Body of pancreas (tissue), 4 donors: ENCODE measurements at regions not wholly inside any gene's neighbourhood (a gene's known extent, or its start where the extent isn't known, plus 50 kb on each side); places are given as distances from the start of the nearest gene placed in this dataset.

Experiments
- ATAC-seq: fragments of 150-250 bp; one replicate; pipeline ENCODE4 v1.9.1; 2016
- DNase-seq, 4 donors: peaks; one replicate each; pipeline ENCODE4 v3.0.0-alpha.2; 2019
- H3K27ac ChIP-seq, 4 donors: fragments of 200-600 bp; sonication (generic); 1 replicate in 3 of 4; 2 replicates in 1 of 4; pipeline versions ENCODE4 v1.5.1 to v1.6.1; 2016 to 2019; ENCODE audit warnings: mild to moderate bottlenecking in 1 of 4, mixed read lengths in 1 of 4, moderate library complexity in 1 of 4
- H3K27me3 ChIP-seq, 2 donors: fragments of 200-600 bp; sonication (generic); one replicate each; pipeline ENCODE4 v1.6.0; 2016; ENCODE audit warnings: mild to moderate bottlenecking in 1 of 2
- H3K36me3 ChIP-seq, 2 donors: fragments of 200-600 bp; sonication (generic); replicated peaks in 1 of 2; 2 replicates each; pipeline ENCODE4 v1.5.1; 2016; ENCODE audit warnings: low read depth in 2 of 2; ENCODE audit not compliant: insufficient read depth in 1 of 2
- H3K4me1 ChIP-seq: fragments of 200-600 bp; sonication (generic); one replicate; pipeline ENCODE4 v1.6.0; 2016
- H3K4me3 ChIP-seq, 2 donors: fragments of 200-600 bp; sonication (generic); 1 replicate in 1 of 2; 2 replicates in 1 of 2; pipeline ENCODE4 v1.5.1; 2016 to 2019
- H3K9me3 ChIP-seq, 3 donors: fragments of 200-600 bp; sonication (generic); 1 replicate in 2 of 3; 2 replicates in 1 of 3; pipeline ENCODE4 v1.5.1; 2016
- CTCF ChIP-seq, 7 experiments: fragments of 450-650 bp in 4 of 7; fragments of 200-600 bp in 3 of 7; sonication (generic) in 3 of 7; IDR thresholded peaks; one replicate each; pipeline ENCODE4 v1.5.1; 2016 to 2019; ENCODE audit warnings: antibody characterized with exemption in 7 of 7
- POLR2A ChIP-seq, 3 donors: fragments of 450-650 bp; IDR thresholded peaks; one replicate each; pipeline ENCODE4 v1.6.1; 2016; ENCODE audit warnings: antibody characterized with exemption in 3 of 3, mild to moderate bottlenecking in 2 of 3
- WGBS, 2 donors: methylation state at CpG; one replicate each; pipeline ENCODE4 v1.1.5; 2017; 5-methylcytosine and 5-hydroxymethylcytosine counted together
- intact Hi-C: fragments of 100-400 bp; cut with DNase I; formaldehyde crosslinking; loops from one replicate; pipeline ENCODE4 v1.15.1; 2023

- no peaks in the 10 kb centered on the region for H3K9me3 ChIP-seq
Observed at GRCh38 chr2:9108210-9108967, 98.2 kb upstream of the ASAP2 start.

GRCh38 chr2:9107168-9108025 lies 99.2 kb upstream of the ASAP2 start:
- TF ChIP-seq POLR2A (IDR thresholded peaks at IDR 0.05) (no peak), CTCF (IDR thresholded peaks at IDR 0.05) (no peak)
- Histone ChIP-seq H3K27ac (no peak overlapping the region), H3K9me3 (no peaks in the 10 kb centered on the region), H3K27me3 (no peaks in the 10 kb centered on the region), H3K4me3 (no peak overlapping the region), H3K36me3 (no peaks in the 10 kb centered on the region), H3K4me1 (no peaks in the 10 kb centered on the region)
- DNase-seq (no peak), ATAC-seq (no peak)
- 73 to 85% methylated on average over 16 of the region's 16 CpGs for WGBS, 2 donors
- intact Hi-C loops = no loop called here

More at GRCh38 chr2:9108210-9108967, 98.2 kb upstream of the ASAP2 start:
- Histone ChIP-seq H3K36me3 (no peaks in the 10 kb centered on the region), H3K4me3 (no peak overlapping the region), H3K4me1 (no peaks in the 10 kb centered on the region), H3K27ac (no peak overlapping the region), H3K27me3 (no peaks in the 10 kb centered on the region)
- 77 to 79% methylated on average over 9 to 10 of the region's 11 CpGs for WGBS, 2 donors
- DNase-seq (no peak), ATAC-seq (no peak)
- intact Hi-C loops = no loop called here
- TF ChIP-seq CTCF (IDR thresholded peaks at IDR 0.05) (no peak), POLR2A (IDR thresholded peaks at IDR 0.05) (no peak)

- intact Hi-C loops = no loop called here
- no peaks in the 10 kb centered on the region for H3K9me3 ChIP-seq
- 74% methylated on average over 11 to 12 of the region's 12 CpGs for WGBS, 2 donors
- no peak for TF ChIP-seq POLR2A (IDR thresholded peaks at IDR 0.05)
- no peak for TF ChIP-seq CTCF (IDR thresholded peaks at IDR 0.05)
- no peak overlapping the region for H3K4me3 ChIP-seq
- peak; percentile 35 for ATAC-seq
- H3K27me3 ChIP-seq = no peaks in the 10 kb centered on the region
- no peaks in the 10 kb centered on the region for H3K4me1 ChIP-seq
- no peak for DNase-seq
- no peak overlapping the region for H3K27ac ChIP-seq
- no peaks in the 10 kb centered on the region for H3K36me3 ChIP-seq
Observed at GRCh38 chr2:9106338-9107167, 100.1 kb upstream of the ASAP2 start.

- 74 to 77% methylated on average over 21 of the region's 21 CpGs for WGBS, 2 donors
- ATAC-seq (no peak), DNase-seq (no peak)
- H3K4me3 ChIP-seq = no peak overlapping the region
- no peak for TF ChIP-seq POLR2A (IDR thresholded peaks at IDR 0.05)
- no peak for TF ChIP-seq CTCF (IDR thresholded peaks at IDR 0.05)
- H3K4me1 ChIP-seq = no peaks in the 10 kb centered on the region
- H3K27me3 ChIP-seq = no peaks in the 10 kb centered on the region
- H3K27ac ChIP-seq = no peak overlapping the region
- intact Hi-C loops = no loop called here
- no peaks in the 10 kb centered on the region for H3K36me3 ChIP-seq
- no peaks in the 10 kb centered on the region for H3K9me3 ChIP-seq
Observed at GRCh38 chr2:9105601-9106337, 100.8 kb upstream of the ASAP2 start.
